Naive thymus-derived CD8-positive, alpha-beta T cell (primary cell): ENCODE measurements at regions not wholly inside any gene's neighbourhood (a gene's known extent, or its start where the extent isn't known, plus 50 kb on each side); places are given as distances from the start of the nearest gene placed in this dataset.
"Not testable (repeated sequence)": the region's sequence is repeated elsewhere in the genome, so short reads cannot be mapped to it uniquely, and the experiment has no call there.

ENCODE experiments used
- ATAC-seq, 2 donors: fragments of 150-1000 bp; cut with Tn5 transposase in 1 of 2; sonication (Bioruptor Pico), chemical (Tn5 transposase) in 1 of 2; 1 replicate in 1 of 2; 2 replicates in 1 of 2; pipeline ENCODE4 v1.10.0; 2021; ENCODE audit warnings: mild to moderate bottlenecking in 2 of 2, moderate library complexity in 2 of 2
- POLR2A ChIA-PET: fragments of 350-600 bp; sonication (Branson Sonifier 250); formaldehyde crosslinking; loops from one replicate; lab custom pipeline; 2021; ENCODE audit warnings: antibody characterized with exemption; lab: Charles Lee
- DNase-seq, 10 donors: peaks; one replicate each; pipeline versions ENCODE4 v3.0.0 to v3.0.0-alpha.2; 2020 to 2022
- H3K27ac Mint-ChIP-seq, 10 donors: one replicate each; pipeline ENCODE4 v1.8.0; 2020 to 2022; ENCODE audit warnings: mild to moderate bottlenecking in 10 of 10, mixed read lengths in 10 of 10, moderate library complexity in 4 of 10, inconsistent platforms in 1 of 10
- H3K27me3 Mint-ChIP-seq, 5 donors: one replicate each; pipeline ENCODE4 v1.8.0; 2021 to 2022; ENCODE audit warnings: mixed read lengths in 5 of 5
- H3K36me3 Mint-ChIP-seq, 3 donors: one replicate each; pipeline ENCODE4 v1.8.0; 2020 to 2022; ENCODE audit warnings: mixed read lengths in 3 of 3, mild to moderate bottlenecking in 2 of 3, inconsistent platforms in 1 of 3
- H3K4me1 Mint-ChIP-seq, 4 donors: one replicate each; pipeline ENCODE4 v1.8.0; 2021 to 2022; ENCODE audit warnings: mixed read lengths in 4 of 4
- H3K4me3 Mint-ChIP-seq, 10 donors: one replicate each; pipeline ENCODE4 v1.8.0; 2020 to 2022; ENCODE audit warnings: mild to moderate bottlenecking in 10 of 10, mixed read lengths in 10 of 10, moderate library complexity in 6 of 10, inconsistent platforms in 1 of 10
- H3K9me3 Mint-ChIP-seq, 9 donors: one replicate each; pipeline ENCODE4 v1.8.0; 2020 to 2022; ENCODE audit warnings: mixed read lengths in 9 of 9, mild to moderate bottlenecking in 3 of 9, inconsistent platforms in 1 of 9, moderate library complexity in 1 of 9

DNA sequence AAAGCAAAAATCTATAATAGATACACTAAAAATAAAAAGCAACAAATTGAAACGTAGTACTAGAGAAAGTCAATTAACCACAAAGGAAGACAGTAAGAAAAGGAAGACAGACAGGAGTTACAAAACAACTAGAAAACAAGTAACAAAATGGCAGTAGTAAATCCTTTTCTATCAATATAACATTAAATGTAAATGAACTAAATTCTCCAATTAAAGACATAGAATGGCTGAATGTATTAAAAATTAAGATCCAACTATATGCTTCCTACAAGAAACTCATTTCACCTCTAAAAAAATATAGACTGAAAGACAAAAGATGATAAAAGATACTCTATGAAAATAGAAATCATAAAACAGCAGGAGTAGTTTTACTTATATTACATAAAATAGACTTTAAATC lies 79.1 kb downstream of the CTH start:
- DNase-seq = no peak
- Mint-ChIP-seq H3K36me3 (peaks cover 0 to 5% (median 3%) of the 10 kb centered on the region in 3 donors), H3K4me1 (no peaks in the 10 kb centered on the region), H3K9me3 (peaks cover 0 to 11% (median 0%) of the 10 kb centered on the region in 9 donors), H3K4me3 (no peak overlapping the region), H3K27ac (no peak overlapping the region), H3K27me3 (peaks cover 1 to 15% (median 3%) of the 10 kb centered on the region in 5 donors)
- POLR2A ChIA-PET = no interaction called here
- ATAC-seq = no peak

DNA sequence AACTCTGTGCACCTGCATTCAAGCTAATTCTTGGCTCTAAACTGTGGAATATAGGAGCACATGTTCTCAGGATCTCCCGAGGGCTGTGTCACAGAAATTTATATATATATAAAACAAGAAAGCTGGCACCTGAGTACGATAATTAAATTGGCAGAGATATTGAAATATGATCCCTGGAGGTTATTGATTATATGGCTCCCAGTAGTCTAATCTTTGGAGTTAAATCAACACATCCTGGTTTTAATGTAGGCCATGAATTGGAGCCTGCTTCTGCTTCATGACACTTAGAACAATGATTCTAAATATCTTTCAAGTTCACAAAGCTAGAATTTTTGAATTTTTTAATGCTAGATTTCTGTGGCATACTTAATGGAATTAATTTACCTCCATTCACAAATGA lies 84.3 kb downstream of the CTH start:
- DNase-seq = no peak
- no peak overlapping the region for H3K27ac Mint-ChIP-seq
- no peak overlapping the region for H3K4me3 Mint-ChIP-seq
- POLR2A ChIA-PET = no interaction called here
- H3K36me3 Mint-ChIP-seq = no peaks in the 10 kb centered on the region
- no peak for ATAC-seq
- peaks cover 0 to 1% (median 1%) of the 10 kb centered on the region in 5 donors for H3K27me3 Mint-ChIP-seq
- H3K9me3 Mint-ChIP-seq = peaks cover 0 to 3% (median 0%) of the 10 kb centered on the region in 9 donors
- H3K4me1 Mint-ChIP-seq = no peaks in the 10 kb centered on the region

DNA sequence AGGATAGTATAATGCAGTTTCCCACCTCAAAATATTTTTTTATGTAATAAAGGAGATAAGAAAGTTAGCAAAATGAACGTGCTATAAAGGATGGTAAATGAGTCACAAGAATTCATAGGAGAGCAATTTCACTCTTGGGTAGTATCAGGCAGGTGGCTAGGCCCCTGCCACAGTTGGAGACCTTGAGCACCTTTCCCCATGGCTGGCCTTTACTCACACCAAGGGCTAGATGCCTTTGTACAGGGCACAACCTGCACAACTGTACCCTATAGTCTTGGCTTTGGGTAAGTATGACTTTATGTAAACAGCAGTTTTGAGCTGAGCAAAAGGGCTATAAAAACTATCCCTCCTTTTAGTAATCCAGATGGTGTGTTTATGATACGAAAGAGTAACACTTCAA lies 85.1 kb downstream of the CTH start:
- POLR2A ChIA-PET = no interaction called here
- Mint-ChIP-seq H3K4me3 (no peak overlapping the region), H3K27me3 (peaks cover 0 to 2% (median 0%) of the 10 kb centered on the region in 5 donors), H3K27ac (no peak overlapping the region), H3K9me3 (no peaks in the 10 kb centered on the region), H3K36me3 (no peaks in the 10 kb centered on the region), H3K4me1 (no peaks in the 10 kb centered on the region)
- DNase-seq (no peak), ATAC-seq (no peak)

DNA sequence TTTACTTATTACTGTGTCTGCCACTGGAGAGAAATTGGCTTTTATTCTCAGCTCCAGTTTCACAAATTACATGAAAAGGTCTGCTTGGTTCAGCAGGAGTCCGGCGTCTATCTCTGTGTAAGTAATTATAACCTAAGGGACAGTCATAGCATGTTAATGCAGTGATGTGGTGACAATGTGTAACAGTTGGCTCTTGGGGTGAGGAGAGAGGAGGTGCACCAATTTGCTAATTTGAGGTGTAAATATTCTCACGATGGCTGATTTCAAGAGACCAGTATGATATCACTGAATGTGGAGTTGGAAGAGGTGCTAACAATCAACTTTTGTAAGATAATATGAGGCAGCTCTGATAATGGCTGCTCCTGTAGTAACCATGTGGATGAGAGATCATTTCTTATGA lies 86.1 kb downstream of the CTH start:
- DNase-seq (no peak), ATAC-seq (no peak)
- Mint-ChIP-seq H3K27me3 (peaks cover 0 to 2% (median 0%) of the 10 kb centered on the region in 5 donors), H3K9me3 (no peaks in the 10 kb centered on the region), H3K4me1 (no peaks in the 10 kb centered on the region), H3K36me3 (no peaks in the 10 kb centered on the region), H3K4me3 (no peak overlapping the region), H3K27ac (no peak overlapping the region)
- POLR2A ChIA-PET = no interaction called here

DNA sequence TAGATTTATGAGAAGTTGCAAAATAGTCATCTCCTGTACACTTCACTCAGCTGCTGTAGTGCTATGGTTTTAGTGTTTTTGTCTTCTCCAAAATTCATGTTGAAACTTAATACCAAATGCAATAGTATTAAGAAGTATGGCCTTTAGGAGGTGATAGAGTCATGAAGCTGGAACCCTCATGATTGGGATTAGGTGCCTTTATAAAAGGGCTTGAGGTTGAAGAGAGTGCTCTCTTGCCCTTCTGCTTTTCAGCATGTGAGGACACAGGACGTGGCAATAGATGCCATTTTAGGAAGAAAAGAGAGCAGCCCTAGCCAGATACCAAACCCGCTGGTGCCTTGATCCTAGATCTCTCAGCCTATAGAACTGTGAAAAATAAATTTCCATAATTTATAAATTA lies 87.6 kb downstream of the CTH start:
- H3K36me3 Mint-ChIP-seq = no peaks in the 10 kb centered on the region
- H3K27ac Mint-ChIP-seq = no peak overlapping the region
- H3K4me1 Mint-ChIP-seq = no peaks in the 10 kb centered on the region
- no peak overlapping the region for H3K4me3 Mint-ChIP-seq
- H3K9me3 Mint-ChIP-seq = no peaks in the 10 kb centered on the region
- no peak for DNase-seq
- ATAC-seq = no peak
- H3K27me3 Mint-ChIP-seq = peaks cover 0 to 5% (median 0%) of the 10 kb centered on the region in 5 donors
- POLR2A ChIA-PET = no interaction called here

DNA sequence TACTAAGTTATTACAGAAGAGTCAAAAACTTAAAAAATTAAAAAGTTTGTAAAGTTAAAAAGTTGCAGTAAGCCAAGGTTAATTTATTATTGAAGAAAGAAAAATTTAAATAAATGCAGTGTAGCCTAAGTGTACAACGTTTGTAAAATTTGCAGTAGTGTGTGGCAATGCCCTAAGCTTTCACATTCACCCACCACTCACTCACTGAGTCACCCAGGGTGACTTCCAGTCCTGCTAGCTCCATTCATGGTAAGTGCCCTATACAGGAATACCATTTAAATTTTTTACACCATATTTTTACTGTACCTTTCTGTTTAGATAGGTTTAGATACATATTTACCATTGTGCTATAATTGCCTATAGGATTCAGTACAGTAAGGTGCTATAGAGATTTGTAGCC lies 88.6 kb downstream of the CTH start:
- POLR2A ChIA-PET = no interaction called here
- no peak overlapping the region for H3K27ac Mint-ChIP-seq
- H3K4me3 Mint-ChIP-seq = no peak overlapping the region
- H3K9me3 Mint-ChIP-seq = no peaks in the 10 kb centered on the region
- DNase-seq (no peak), ATAC-seq (no peak)
- H3K27me3 Mint-ChIP-seq = peaks cover 0 to 8% (median 1%) of the 10 kb centered on the region in 5 donors
- no peaks in the 10 kb centered on the region for H3K36me3 Mint-ChIP-seq
- H3K4me1 Mint-ChIP-seq = no peaks in the 10 kb centered on the region

DNA sequence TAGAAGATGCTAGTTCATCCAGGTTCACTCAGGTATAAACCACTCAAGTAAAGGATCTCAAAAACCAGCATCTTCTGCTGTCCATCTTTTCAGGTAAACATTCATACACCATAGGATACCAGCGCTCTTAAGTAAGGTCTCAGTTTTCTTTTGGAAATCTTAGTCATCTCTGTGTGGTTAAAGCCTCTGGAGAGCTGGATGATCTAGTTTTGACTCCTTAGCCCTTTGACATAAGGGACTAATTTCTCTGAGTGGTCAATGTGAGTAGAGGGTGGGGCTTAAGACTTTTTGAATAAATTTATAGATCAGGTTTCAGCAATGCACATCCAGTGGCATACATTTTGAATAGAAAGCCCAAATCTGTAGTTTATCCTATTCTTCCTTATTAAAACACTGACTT lies 92.3 kb downstream of the CTH start:
- POLR2A ChIA-PET = no interaction called here
- peaks cover 1 to 17% (median 6%) of the 10 kb centered on the region in 5 donors for H3K27me3 Mint-ChIP-seq
- no peaks in the 10 kb centered on the region for H3K36me3 Mint-ChIP-seq
- no peak overlapping the region for H3K4me3 Mint-ChIP-seq
- ATAC-seq = no peak
- no peaks in the 10 kb centered on the region for H3K4me1 Mint-ChIP-seq
- no peak overlapping the region for H3K27ac Mint-ChIP-seq
- DNase-seq = no peak
- H3K9me3 Mint-ChIP-seq = no peaks in the 10 kb centered on the region

DNA sequence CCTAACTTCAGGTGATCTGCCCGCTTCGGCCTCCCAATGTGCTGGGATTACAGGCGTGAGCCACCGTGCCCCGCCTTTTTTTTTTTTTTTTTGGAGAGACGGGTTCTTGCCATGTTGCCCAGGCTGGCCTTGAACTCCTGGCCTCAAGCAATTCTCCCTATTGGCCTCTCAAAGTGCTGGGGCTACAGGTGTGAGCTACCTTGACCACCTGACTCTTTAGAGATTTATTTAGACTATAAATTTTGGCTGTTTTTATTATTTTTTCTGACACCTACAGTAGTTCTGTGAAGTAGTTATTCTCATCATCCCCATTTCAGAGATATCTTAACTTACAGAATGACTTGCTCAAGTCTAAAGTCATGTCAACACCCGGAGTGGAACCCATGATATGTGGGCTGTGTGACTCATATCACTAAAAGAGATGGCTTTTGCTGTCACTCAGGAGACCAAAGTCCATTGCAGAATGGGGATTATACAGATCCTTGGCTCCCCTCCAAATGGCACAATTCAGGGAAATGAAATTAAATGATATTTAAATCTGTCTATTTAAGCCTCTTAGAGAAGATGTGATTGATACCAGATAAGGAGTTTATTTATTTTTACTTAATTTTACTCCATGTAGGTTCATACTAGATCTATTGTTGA lies 93.2 kb downstream of the CTH start:
- POLR2A ChIA-PET = no interaction called here
- H3K9me3 Mint-ChIP-seq = no peaks in the 10 kb centered on the region
- peaks cover 1 to 17% (median 6%) of the 10 kb centered on the region in 5 donors for H3K27me3 Mint-ChIP-seq
- no peak for ATAC-seq
- no peak for DNase-seq
- no peak overlapping the region for H3K27ac Mint-ChIP-seq
- H3K4me1 Mint-ChIP-seq = no peaks in the 10 kb centered on the region
- H3K36me3 Mint-ChIP-seq = no peaks in the 10 kb centered on the region
- no peak overlapping the region for H3K4me3 Mint-ChIP-seq

DNA sequence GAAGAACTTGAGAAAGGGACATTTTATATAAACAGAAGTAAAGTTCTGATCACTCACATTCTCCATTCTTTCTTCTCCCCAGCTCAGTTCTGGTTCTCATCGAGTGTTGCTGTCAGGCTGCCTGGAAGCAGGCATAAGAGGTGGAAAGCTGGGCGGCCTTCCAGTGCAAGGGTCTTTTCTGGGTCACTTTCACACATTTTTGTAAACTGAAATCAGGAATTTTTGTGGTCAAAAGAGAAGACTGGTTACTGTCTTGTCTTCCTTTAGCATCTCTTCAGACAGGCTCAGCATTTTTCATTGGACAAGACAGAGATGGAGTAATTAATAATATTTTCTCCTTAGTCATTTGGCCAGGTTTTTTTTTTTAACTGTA lies 93.7 kb downstream of the CTH start:
- ATAC-seq (no peak), DNase-seq (no peak)
- no peak overlapping the region for H3K4me3 Mint-ChIP-seq
- H3K4me1 Mint-ChIP-seq = no peaks in the 10 kb centered on the region
- no peaks in the 10 kb centered on the region for H3K9me3 Mint-ChIP-seq
- no peaks in the 10 kb centered on the region for H3K36me3 Mint-ChIP-seq
- POLR2A ChIA-PET = no interaction called here
- H3K27me3 Mint-ChIP-seq = peaks cover 1 to 17% (median 6%) of the 10 kb centered on the region in 5 donors
- H3K27ac Mint-ChIP-seq = no peak overlapping the region

DNA sequence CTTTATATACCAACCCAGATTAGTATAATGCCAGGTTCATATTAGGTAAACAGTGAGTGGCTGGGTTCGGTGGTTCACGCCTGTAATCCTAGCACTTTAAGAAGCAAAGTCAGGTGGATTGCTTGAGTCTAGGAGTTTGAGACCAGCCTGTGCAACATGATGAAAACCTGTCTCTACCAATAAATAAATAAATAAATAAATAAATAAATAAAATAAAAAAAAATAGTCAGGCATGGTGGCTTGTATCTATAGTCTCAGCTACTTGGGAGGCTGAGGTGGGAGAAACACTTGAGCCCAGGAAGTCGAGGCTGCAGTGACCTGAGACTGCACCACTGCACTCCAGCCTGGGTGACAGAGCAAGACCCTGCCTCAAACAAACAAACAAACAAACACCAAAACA lies 96.9 kb downstream of the CTH start:
- H3K9me3 Mint-ChIP-seq, H3K4me3 Mint-ChIP-seq, H3K36me3 Mint-ChIP-seq, DNase-seq, H3K27ac Mint-ChIP-seq, H3K4me1 Mint-ChIP-seq, POLR2A ChIA-PET, ATAC-seq: not testable (repeated sequence)
- H3K27me3 Mint-ChIP-seq = peaks cover 0 to 19% (median 16%) of the 10 kb centered on the region in 5 donors

DNA sequence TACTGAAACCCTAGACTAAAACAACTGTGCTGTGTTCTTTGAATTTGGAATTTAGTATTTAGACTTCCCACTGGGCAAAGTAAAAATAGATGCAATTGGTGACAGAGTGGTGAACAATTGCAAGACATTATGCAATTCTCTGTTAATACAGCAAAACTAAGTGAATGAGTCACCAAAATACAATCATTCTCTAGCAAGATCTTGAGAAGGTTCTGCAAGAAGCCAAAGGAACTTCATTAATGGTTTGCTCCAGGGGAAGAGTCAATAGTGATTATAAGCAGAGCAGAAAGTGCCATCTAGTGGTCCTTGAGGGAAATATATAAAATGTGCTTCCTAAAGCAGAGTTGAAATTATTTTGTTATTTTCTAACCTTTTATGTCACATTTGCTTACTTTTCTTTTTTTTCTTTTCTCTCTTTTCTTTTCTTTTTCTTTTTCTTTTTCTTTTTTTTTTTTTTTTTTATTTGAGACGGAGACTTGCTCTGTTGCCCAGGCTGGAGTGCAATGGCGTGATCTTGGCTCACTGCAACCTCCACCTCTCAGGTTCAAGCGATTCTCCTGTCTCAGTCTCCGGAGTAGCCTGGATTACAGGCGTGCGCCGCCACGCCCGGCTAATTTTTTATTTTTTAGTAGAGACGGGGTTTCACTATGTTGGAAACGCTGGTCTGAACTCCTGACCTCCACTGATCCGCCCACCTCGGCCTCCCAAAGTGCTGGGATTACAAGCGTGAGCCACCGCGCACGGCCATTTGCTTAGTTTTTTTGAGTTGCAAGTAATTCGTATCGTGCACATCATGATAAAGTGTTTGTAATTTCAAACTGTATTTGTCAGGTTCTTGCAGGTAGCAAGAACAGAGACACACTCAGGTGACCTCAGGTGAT lies 99.2 kb downstream of the CTH start:
- H3K9me3 Mint-ChIP-seq = no peaks in the 10 kb centered on the region
- POLR2A ChIA-PET = no interaction called here
- H3K27me3 Mint-ChIP-seq = peaks cover 0 to 16% (median 11%) of the 10 kb centered on the region in 5 donors
- no peaks in the 10 kb centered on the region for H3K4me1 Mint-ChIP-seq
- H3K27ac Mint-ChIP-seq = no peak overlapping the region
- H3K36me3 Mint-ChIP-seq = no peaks in the 10 kb centered on the region
- DNase-seq (peak in 3 of 10 donors; percentile 25 to 53 (median 45)), ATAC-seq (peak; percentile 53)
- H3K4me3 Mint-ChIP-seq = no peak overlapping the region

DNA sequence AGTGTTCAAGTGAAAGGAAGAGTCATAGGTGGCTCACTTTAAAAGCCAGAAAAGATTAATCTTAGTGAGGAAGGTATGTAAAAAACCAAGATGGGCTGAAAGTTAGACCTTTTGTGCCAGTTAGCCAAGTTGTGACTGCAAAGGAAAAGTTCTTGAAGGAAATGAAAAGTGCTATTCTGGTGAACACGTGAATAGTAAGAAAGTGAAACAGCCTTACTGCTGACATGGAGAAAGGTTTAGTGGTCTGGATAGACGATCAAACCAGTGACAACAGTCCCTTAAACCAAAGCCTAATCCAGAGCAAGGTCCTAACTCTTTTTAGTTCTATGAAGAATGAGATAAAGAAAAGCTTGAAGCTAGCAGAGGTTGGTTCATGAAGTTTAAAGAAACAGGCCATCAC lies 106.4 kb downstream of the CTH start:
- no peak for DNase-seq
- POLR2A ChIA-PET = no interaction called here
- Mint-ChIP-seq H3K4me1 (no peaks in the 10 kb centered on the region), H3K27me3 (peaks cover 0 to 4% (median 0%) of the 10 kb centered on the region in 5 donors), H3K27ac (no peak overlapping the region), H3K36me3 (no peaks in the 10 kb centered on the region), H3K4me3 (no peak overlapping the region), H3K9me3 (no peaks in the 10 kb centered on the region)
- ATAC-seq = no peak

DNA sequence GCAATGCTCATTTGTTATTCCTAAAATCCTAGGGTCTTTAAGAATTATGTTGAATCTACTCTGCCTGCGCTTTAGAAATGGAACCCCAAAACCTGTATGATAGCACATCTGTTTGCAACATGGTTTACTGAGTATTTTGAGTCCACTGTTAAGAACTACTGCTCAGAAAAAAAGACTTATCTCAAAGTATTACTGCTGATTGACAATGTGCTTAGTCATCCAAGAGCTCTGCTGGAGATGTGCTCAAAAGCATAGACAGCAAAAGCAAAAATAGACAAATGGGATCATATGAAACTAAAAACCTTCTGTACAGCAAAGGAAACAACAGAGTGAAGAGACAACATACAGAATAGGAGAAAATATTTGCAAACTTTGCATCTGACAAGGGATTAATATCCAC lies 107.0 kb downstream of the CTH start:
- POLR2A ChIA-PET = no interaction called here
- Mint-ChIP-seq H3K4me3 (no peak overlapping the region), H3K27me3 (peaks cover 0 to 7% (median 2%) of the 10 kb centered on the region in 5 donors), H3K27ac (no peak overlapping the region), H3K4me1 (no peaks in the 10 kb centered on the region), H3K36me3 (no peaks in the 10 kb centered on the region), H3K9me3 (no peaks in the 10 kb centered on the region)
- DNase-seq (no peak), ATAC-seq (no peak)
